GM12878 (cell line): ENCODE measurements at regions not wholly inside any gene's neighbourhood (a gene's known extent, or its start where the extent isn't known, plus 50 kb on each side); places are given as distances from the start of the nearest gene placed in this dataset.

Experiments used
- ATAC-seq: fragments of 200-7000 bp; cut with Tn5 transposase; 3 replicates; pipeline ENCODE4 v1.9.1; 2020; ENCODE audit warnings: mild to moderate bottlenecking, moderate library complexity
- BruUV-seq: library from RNA; stranded (reverse); fragments of 400-500 nt; replicated peaks from 2 replicates; lab custom pipeline; 2021; lab: Mats Ljungman, UMichigan
- CTCF ChIA-PET: fragments of 300-600 bp; sonication (Branson Sonifier 250); formaldehyde crosslinking; extraction: SDS; loops from one replicate; lab custom pipeline; 2021; ENCODE audit warnings: inconsistent platforms; lab: Yijun Ruan, JAX
- POLR2A ChIA-PET: fragments of 350-600 bp; formaldehyde crosslinking; extraction: SDS; loops from one replicate; lab custom pipeline; 2021; ENCODE audit warnings: inconsistent platforms; lab: Charles Lee
- RAD21 ChIA-PET: fragments of 300-600 bp; sonication (Branson Sonifier 250); formaldehyde crosslinking; loops from one replicate; lab custom pipeline; 2023; ENCODE audit warnings: antibody characterized with exemption; ENCODE audit not compliant: unreplicated experiment; lab: Charles Lee
- SMC1A ChIA-PET: fragments of 300-600 bp; sonication (Branson Sonifier 250); formaldehyde crosslinking; loops from one replicate; lab custom pipeline; 2023; ENCODE audit not compliant: unreplicated experiment, uncharacterized antibody; lab: Charles Lee
- DNase-seq: peaks from one replicate; pipeline ENCODE4 v3.0.0-alpha.2; 2011; ENCODE audit warnings: low read depth, low spot score
- FAIRE-seq: peaks from 3 replicates; lab custom pipeline; 2011; peaks lifted over from hg19 to GRCh38; lab: Jason Lieb, UNC
- H2AFZ ChIP-seq: 2 replicates; pipeline ENCODE4 v1.6.0; 2011; ENCODE audit warnings: low read depth, low read length, control low read depth; ENCODE audit not compliant: control insufficient read depth
- H3K27ac ChIP-seq: 2 replicates; pipeline ENCODE4 v1.5.1; 2011; ENCODE audit warnings: control low read depth; ENCODE audit not compliant: control insufficient read depth, insufficient read depth
- H3K27me3 ChIP-seq, 2 experiments: replicated peaks in 1 of 2; 2 replicates each; pipeline versions ENCODE4 v1.6.0 to v1.6.1; 2011; ENCODE audit warnings: low read length in 1 of 2; ENCODE audit not compliant: control insufficient read depth in 2 of 2, insufficient read depth in 2 of 2
- H3K36me3 ChIP-seq, 2 experiments: 2 replicates each; pipeline ENCODE4 v1.5.1; 2011; ENCODE audit warnings: low read length in 1 of 2; ENCODE audit not compliant: control insufficient read depth in 2 of 2, insufficient read depth in 2 of 2
- H3K4me1 ChIP-seq: 2 replicates; pipeline ENCODE4 v1.6.1; 2011; ENCODE audit warnings: mild to moderate bottlenecking, low read length, moderate library complexity, mixed read lengths; ENCODE audit not compliant: control insufficient read depth, insufficient read depth
- H3K4me2 ChIP-seq: 2 replicates; pipeline ENCODE4 v1.6.0; 2011; ENCODE audit warnings: control low read depth; ENCODE audit not compliant: control insufficient read depth, insufficient read depth
- H3K4me3 ChIP-seq: fragments of 200-600 bp; sonication (generic); 2 replicates; pipeline ENCODE4 v1.5.1; 2016
- H3K79me2 ChIP-seq: 2 replicates; pipeline ENCODE4 v1.6.0; 2011; ENCODE audit warnings: low read length; ENCODE audit not compliant: control insufficient read depth, insufficient read depth
- H3K9ac ChIP-seq: 2 replicates; pipeline ENCODE4 v1.8.0; 2011; ENCODE audit warnings: low read length, control low read depth, mixed read lengths; ENCODE audit not compliant: control insufficient read depth, insufficient read depth
- H3K9me3 ChIP-seq: replicated peaks from 3 replicates; pipeline ENCODE4 v1.5.1; 2011; ENCODE audit warnings: mild to moderate bottlenecking, low read length; ENCODE audit not compliant: control insufficient read depth, insufficient read depth
- H4K20me1 ChIP-seq: 2 replicates; pipeline ENCODE4 v1.6.0; 2011; ENCODE audit not compliant: control insufficient read depth, insufficient read depth
- CBX5 ChIP-seq: sonication (generic); IDR thresholded peaks from 2 replicates; pipeline ENCODE4 v1.6.1; 2016; ENCODE audit warnings: low read depth, moderate library complexity, mild to moderate bottlenecking, inconsistent platforms
- CEBPZ ChIP-seq: fragments of 150-350 bp; IDR thresholded peaks from 2 replicates; pipeline ENCODE4 v1.6.1; 2016; ENCODE audit warnings: low read depth, low read length
- SUZ12 ChIP-seq: fragments of 200-600 bp; sonication (generic); IDR thresholded peaks from one replicate; pipeline ENCODE4 v1.6.1; 2018; ENCODE audit warnings: antibody characterized with exemption, mild to moderate bottlenecking; ENCODE audit not compliant: unreplicated experiment
- WGBS: methylation state at CpG from one replicate; pipeline ENCODE4 v1.1.6; 2016; ENCODE audit warnings: low lambda C conversion rate; ENCODE audit not compliant: insufficient replicate concordance, insufficient coverage; ENCODE audit errors: missing lambda C conversion rate; 5-methylcytosine and 5-hydroxymethylcytosine counted together
- in situ Hi-C: fragments of 300-500 bp; cut with MboI; formaldehyde crosslinking; loops from 9 replicates; pipeline ENCODE4 v1.14.3; 2018; ENCODE audit warnings: mixed read lengths
- intact Hi-C: fragments of 100-400 bp; cut with micrococcal nuclease; formaldehyde crosslinking; loops from one replicate; pipeline ENCODE4 v1.14.2; 2022; ENCODE audit not compliant: unreplicated experiment

GRCh38 chr9:88077071-88077617 lies 61.1 kb downstream of the SPATA31C2 start:
- Histone ChIP-seq H3K79me2 (no peaks in the 10 kb centered on the region), H3K27me3 (peaks cover 0 to 3% of the 10 kb centered on the region in 2 experiments; a peak in 2 of 4 replicates), H3K36me3 (no peaks in the 10 kb centered on the region), H3K4me2 (no peak overlapping the region), H4K20me1 (no peaks in the 10 kb centered on the region), H3K4me3 (no peak overlapping the region), H2AFZ (no peak overlapping the region), H3K9me3 (no peaks in the 10 kb centered on the region; the same call in 2 of the 3 replicates), H3K27ac (no peak overlapping the region), H3K9ac (no peak overlapping the region), H3K4me1 (no peaks in the 10 kb centered on the region)
- RAD21 ChIA-PET = interaction anchor here (0.6 kb wide), 1 partner anchor 1837 kb away, joined by 4 read pairs; no protein-coding TSS in a partner anchor
- no TSS peak for BruUV-seq
- ATAC-seq (no peak), DNase-seq (no peak), FAIRE-seq (no peak)
- POLR2A ChIA-PET = no interaction called here
- intact Hi-C loops = no loop called here
- TF ChIP-seq SUZ12 (no peak), CBX5 (no peak), CEBPZ (no peak)
- in situ Hi-C loops = no loop called here
- CTCF ChIA-PET = no interaction called here
- 38% methylated on average over 15 of the region's 20 CpGs for WGBS
- SMC1A ChIA-PET = no interaction called here
